ENCODE measurements at regions not wholly inside any gene's neighbourhood (a gene's known extent, or its start where the extent isn't known, plus 50 kb on each side); places are given as distances from the start of the nearest gene placed in this dataset.

GRCh38 chr7:41108821-41109220 is 594.1 kb downstream of the INHBA start:
- TF ChIP-seq POLR2A (IDR thresholded peaks at IDR 0.05) (no peak), CTCF (IDR thresholded peaks at IDR 0.05) (no peak), POLR2AphosphoS5 (IDR thresholded peaks at IDR 0.05) (no peak), EP300 (IDR thresholded peaks at IDR 0.05) (no peak)

All from stomach (tissue), 4 donors.